ENCODE measurements at regions not wholly inside any gene's neighbourhood (a gene's known extent, or its start where the extent isn't known, plus 50 kb on each side); places are given as distances from the start of the nearest gene placed in this dataset.

- TF ChIP-seq CTCF (IDR thresholded peaks at IDR 0.05) (no peak), POLR2A (IDR thresholded peaks at IDR 0.05) (no peak)
Observed at GRCh38 chr9:13367784-13368183, 88.3 kb upstream of the MPDZ start.
